PC-3 (cell line): ENCODE measurements at regions not wholly inside any gene's neighbourhood (a gene's known extent, or its start where the extent isn't known, plus 50 kb on each side); places are given as distances from the start of the nearest gene placed in this dataset.

ENCODE experiments used
- EZH2 ChIP-seq: fragments of 300-600 bp; sonication (generic); IDR thresholded peaks from one replicate; pipeline ENCODE4 v1.6.1; 2017; ENCODE audit warnings: antibody characterized with exemption, mild to moderate bottlenecking, low read length; ENCODE audit not compliant: unreplicated experiment
- EZH2phosphoT487 ChIP-seq: fragments of 300-600 bp; sonication (generic); IDR thresholded peaks from 2 replicates; pipeline ENCODE4 v1.6.1; 2018; ENCODE audit warnings: mild to moderate bottlenecking, antibody characterized with exemption, low read length, borderline replicate concordance
- TF ChIP-seq, protein P1 (sequence below): fragments of 300-600 bp; sonication (generic); conservative IDR thresholded peaks from 2 replicates; pipeline ENCODE4 v1.5.1; 2017; ENCODE audit warnings: antibody characterized with exemption, low read depth, mild to moderate bottlenecking, low read length

DNA sequence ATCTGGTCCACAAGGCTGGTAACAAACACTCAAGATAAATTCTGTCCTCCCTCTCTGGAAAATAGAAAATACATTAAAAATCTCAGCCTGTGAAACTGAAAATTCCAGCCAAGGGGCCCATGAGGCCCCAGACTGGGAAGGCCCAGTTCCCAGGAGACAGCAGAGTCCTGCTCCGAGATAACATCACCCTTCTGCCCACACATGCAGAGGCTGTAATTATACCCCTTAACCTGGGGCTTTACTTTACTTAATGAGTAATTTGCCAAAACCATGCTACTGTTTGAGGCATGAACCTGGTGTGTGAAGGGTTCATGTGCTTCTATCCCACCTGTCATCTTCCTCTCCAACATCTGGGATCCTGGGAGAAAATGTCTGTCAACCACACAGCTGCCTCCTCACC, 398.9 kb upstream of the SULF2 start:
- TF ChIP-seq, protein P1, sequence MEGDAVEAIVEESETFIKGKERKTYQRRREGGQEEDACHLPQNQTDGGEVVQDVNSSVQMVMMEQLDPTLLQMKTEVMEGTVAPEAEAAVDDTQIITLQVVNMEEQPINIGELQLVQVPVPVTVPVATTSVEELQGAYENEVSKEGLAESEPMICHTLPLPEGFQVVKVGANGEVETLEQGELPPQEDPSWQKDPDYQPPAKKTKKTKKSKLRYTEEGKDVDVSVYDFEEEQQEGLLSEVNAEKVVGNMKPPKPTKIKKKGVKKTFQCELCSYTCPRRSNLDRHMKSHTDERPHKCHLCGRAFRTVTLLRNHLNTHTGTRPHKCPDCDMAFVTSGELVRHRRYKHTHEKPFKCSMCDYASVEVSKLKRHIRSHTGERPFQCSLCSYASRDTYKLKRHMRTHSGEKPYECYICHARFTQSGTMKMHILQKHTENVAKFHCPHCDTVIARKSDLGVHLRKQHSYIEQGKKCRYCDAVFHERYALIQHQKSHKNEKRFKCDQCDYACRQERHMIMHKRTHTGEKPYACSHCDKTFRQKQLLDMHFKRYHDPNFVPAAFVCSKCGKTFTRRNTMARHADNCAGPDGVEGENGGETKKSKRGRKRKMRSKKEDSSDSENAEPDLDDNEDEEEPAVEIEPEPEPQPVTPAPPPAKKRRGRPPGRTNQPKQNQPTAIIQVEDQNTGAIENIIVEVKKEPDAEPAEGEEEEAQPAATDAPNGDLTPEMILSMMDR = no peak
- no peak for TF ChIP-seq EZH2phosphoT487
- TF ChIP-seq EZH2 = no peak
